Astrocyte of the spinal cord (primary cell): ENCODE measurements at regions not wholly inside any gene's neighbourhood (a gene's known extent, or its start where the extent isn't known, plus 50 kb on each side); places are given as distances from the start of the nearest gene placed in this dataset.

Experiments
- DNase-seq: peaks from one replicate; pipeline ENCODE4 v3.0.0; 2011; ENCODE audit warnings: low read depth, low spot score
- H3K4me3 ChIP-seq: 2 replicates; pipeline ENCODE4 v1.5.1; 2011; ENCODE audit warnings: low read depth, mild to moderate bottlenecking, low read length, moderate library complexity
- CTCF ChIP-seq: IDR thresholded peaks from 2 replicates; pipeline ENCODE4 v1.5.1; 2012; ENCODE audit warnings: low read depth, mild to moderate bottlenecking, low read length, inconsistent platforms
- in situ Hi-C: cut with HindIII; loops from 2 replicates; pipeline ENCODE4 v1.10.0; 2017; ENCODE audit warnings: low sequenced_read_pairs

- no peak overlapping the region for H3K4me3 ChIP-seq
- in situ Hi-C loops, result no loop called here
- TF ChIP-seq CTCF, result no peak
- DNase-seq, result no peak
Measured at GRCh38 chr9:115237385-115237998, 119.5 kb upstream of the TNC start.

- no peak for DNase-seq
- in situ Hi-C loops, result no loop called here
- TF ChIP-seq CTCF, result no peak
- no peak overlapping the region for H3K4me3 ChIP-seq
Measured at GRCh38 chr9:115240676-115241075, 122.7 kb upstream of the TNC start.

- no peak overlapping the region for H3K4me3 ChIP-seq
- no peak for DNase-seq
- no peak for TF ChIP-seq CTCF
- in situ Hi-C loops, result no loop called here
Measured at GRCh38 chr9:115241641-115242040, 123.7 kb upstream of the TNC start.

GRCh38 chr9:115249488-115249887 lies 131.5 kb upstream of the TNC start:
- in situ Hi-C loops, result no loop called here
- no peak for TF ChIP-seq CTCF
- no peak overlapping the region for H3K4me3 ChIP-seq
- DNase-seq, result no peak

- peak; percentile 87 for DNase-seq
- TF ChIP-seq CTCF, result no peak
- in situ Hi-C loops, result no loop called here
- H3K4me3 ChIP-seq, result no peak overlapping the region
Measured at GRCh38 chr9:115250621-115251032, 132.7 kb upstream of the TNC start.

GRCh38 chr9:115254287-115255180 lies 136.6 kb upstream of the TNC start:
- H3K4me3 ChIP-seq, result no peak overlapping the region
- DNase-seq, result no peak
- TF ChIP-seq CTCF, result no peak
- in situ Hi-C loops, result no loop called here
